ENCODE measurements at regions not wholly inside any gene's neighbourhood (a gene's known extent, or its start where the extent isn't known, plus 50 kb on each side); places are given as distances from the start of the nearest gene placed in this dataset.

GRCh38 chr16:65655802-65656201 lies 533.9 kb upstream of the CDH11 start:
- Histone ChIP-seq H3K4me3 (no peak overlapping the region), H3K9me3 (no peaks in the 10 kb centered on the region), H3K4me1 (no peaks in the 10 kb centered on the region), H3K36me3 (no peaks in the 10 kb centered on the region), H3K27ac (no peak overlapping the region), H3K27me3 (no peaks in the 10 kb centered on the region)
- no peak for DNase-seq
- TF ChIP-seq CTCF (IDR thresholded peaks at IDR 0.05) (no peak), POLR2A (IDR thresholded peaks at IDR 0.05) (no peak)

- no peak overlapping the region for H3K4me3 ChIP-seq
These were observed 526.2 kb upstream of the CDH11 start for GRCh38 chr16:65648101-65648500.

GRCh38 chr16:65644821-65645220 lies 523.0 kb upstream of the CDH11 start:
- H3K27me3 ChIP-seq: no peaks in the 10 kb centered on the region
- no peaks in the 10 kb centered on the region for H3K4me1 ChIP-seq
- H3K9me3 ChIP-seq: no peaks in the 10 kb centered on the region
- no peak for TF ChIP-seq CTCF (IDR thresholded peaks at IDR 0.05)
- TF ChIP-seq POLR2A (IDR thresholded peaks at IDR 0.05): no peak
- H3K36me3 ChIP-seq: no peaks in the 10 kb centered on the region
- DNase-seq: no peak
- no peak overlapping the region for H3K4me3 ChIP-seq
- H3K27ac ChIP-seq: no peak overlapping the region

More at GRCh38 chr16:65648101-65648500, 526.2 kb upstream of the CDH11 start:
- Histone ChIP-seq H3K4me1 (no peaks in the 10 kb centered on the region), H3K9me3 (no peaks in the 10 kb centered on the region), H3K36me3 (no peaks in the 10 kb centered on the region), H3K27ac (no peak overlapping the region), H3K27me3 (no peaks in the 10 kb centered on the region)
- TF ChIP-seq CTCF (IDR thresholded peaks at IDR 0.05) (no peak), POLR2A (IDR thresholded peaks at IDR 0.05) (no peak)
- no peak for DNase-seq

- TF ChIP-seq POLR2A (IDR thresholded peaks at IDR 0.05) (no peak), CTCF (IDR thresholded peaks at IDR 0.05) (no peak)
These were observed 520.0 kb upstream of the CDH11 start for GRCh38 chr16:65641762-65642289.

GRCh38 chr16:65641049-65641761 lies 519.3 kb upstream of the CDH11 start:
- H3K9me3 ChIP-seq: no peaks in the 10 kb centered on the region
- H3K4me3 ChIP-seq: no peak overlapping the region
- no peaks in the 10 kb centered on the region for H3K4me1 ChIP-seq
- TF ChIP-seq POLR2A (IDR thresholded peaks at IDR 0.05): no peak
- no peak for TF ChIP-seq CTCF (IDR thresholded peaks at IDR 0.05)
- no peak overlapping the region for H3K27ac ChIP-seq
- no peak for DNase-seq
- H3K36me3 ChIP-seq: no peaks in the 10 kb centered on the region
- H3K27me3 ChIP-seq: no peaks in the 10 kb centered on the region

More at GRCh38 chr16:65641762-65642289, 520.0 kb upstream of the CDH11 start:
- Histone ChIP-seq H3K36me3 (no peaks in the 10 kb centered on the region), H3K4me3 (no peak overlapping the region), H3K4me1 (no peaks in the 10 kb centered on the region), H3K27ac (no peak overlapping the region), H3K27me3 (no peaks in the 10 kb centered on the region), H3K9me3 (no peaks in the 10 kb centered on the region)
- no peak for DNase-seq

Measured in Peyer's patch (tissue), 4 donors.